ENCODE measurements at regions not wholly inside any gene's neighbourhood (a gene's known extent, or its start where the extent isn't known, plus 50 kb on each side); places are given as distances from the start of the nearest gene placed in this dataset.

DNA sequence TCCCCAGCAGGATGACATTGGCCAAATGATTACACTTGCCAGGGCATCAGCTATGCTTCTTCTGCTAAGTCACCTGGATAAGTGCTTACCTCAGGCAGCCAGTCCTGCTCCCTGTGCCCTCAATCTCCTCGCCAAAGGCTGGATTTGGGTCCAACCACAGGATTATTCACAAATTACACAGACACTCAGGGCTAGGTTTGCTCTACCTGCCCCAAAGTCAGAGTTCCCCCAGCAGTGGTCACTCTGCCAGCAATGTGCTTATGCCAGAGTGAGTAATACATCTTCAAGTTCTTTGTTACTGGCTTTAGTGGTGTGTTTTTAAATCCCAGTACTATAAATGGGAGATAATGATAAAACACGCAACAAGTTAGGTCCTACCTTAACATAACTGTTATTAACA, 189.7 kb upstream of the SEMA3D start:
- H3K4me3 ChIP-seq (ENCODE audit: control insufficient read depth in 2 of 3, extremely low read depth in 1 of 3, insufficient read depth in 2 of 3, low read depth in 1 of 3, low read length in 3 of 3) = no peak overlapping the region
- H4K20me1 ChIP-seq (ENCODE audit: control insufficient read depth, extremely low read depth, insufficient read depth, low read length) = no peaks in the 10 kb centered on the region
- H3K9me3 ChIP-seq (ENCODE audit: control insufficient read depth, low read depth, low read length) = no peaks in the 10 kb centered on the region
- no peak overlapping the region for H2AFZ ChIP-seq (ENCODE audit: control insufficient read depth, low read length)
- H3K4me2 ChIP-seq (ENCODE audit: control insufficient read depth, extremely low read depth, insufficient read depth, low read depth, low read length) = no peak overlapping the region
- no peaks in the 10 kb centered on the region for H3K27me3 ChIP-seq (ENCODE audit: control insufficient read depth, extremely low read depth, insufficient read depth, low read length)
- TF ChIP-seq, protein P1, sequence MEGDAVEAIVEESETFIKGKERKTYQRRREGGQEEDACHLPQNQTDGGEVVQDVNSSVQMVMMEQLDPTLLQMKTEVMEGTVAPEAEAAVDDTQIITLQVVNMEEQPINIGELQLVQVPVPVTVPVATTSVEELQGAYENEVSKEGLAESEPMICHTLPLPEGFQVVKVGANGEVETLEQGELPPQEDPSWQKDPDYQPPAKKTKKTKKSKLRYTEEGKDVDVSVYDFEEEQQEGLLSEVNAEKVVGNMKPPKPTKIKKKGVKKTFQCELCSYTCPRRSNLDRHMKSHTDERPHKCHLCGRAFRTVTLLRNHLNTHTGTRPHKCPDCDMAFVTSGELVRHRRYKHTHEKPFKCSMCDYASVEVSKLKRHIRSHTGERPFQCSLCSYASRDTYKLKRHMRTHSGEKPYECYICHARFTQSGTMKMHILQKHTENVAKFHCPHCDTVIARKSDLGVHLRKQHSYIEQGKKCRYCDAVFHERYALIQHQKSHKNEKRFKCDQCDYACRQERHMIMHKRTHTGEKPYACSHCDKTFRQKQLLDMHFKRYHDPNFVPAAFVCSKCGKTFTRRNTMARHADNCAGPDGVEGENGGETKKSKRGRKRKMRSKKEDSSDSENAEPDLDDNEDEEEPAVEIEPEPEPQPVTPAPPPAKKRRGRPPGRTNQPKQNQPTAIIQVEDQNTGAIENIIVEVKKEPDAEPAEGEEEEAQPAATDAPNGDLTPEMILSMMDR (optimal IDR thresholded peaks at IDR 0.05 in 1 of 3, IDR thresholded peaks at IDR 0.05 in 1 of 3, conservative IDR thresholded peaks at IDR 0.05 in 1 of 3; ENCODE audit: extremely low read depth in 1 of 3, insufficient read depth in 2 of 3, low read length in 3 of 3) = no peak
- no peak for TF ChIP-seq EZH2 (IDR thresholded peaks at IDR 0.05; ENCODE audit: low read length)
- dilution Hi-C loops (cut with MboI; ENCODE audit: extremely low pct_ligation_motif_present, low sequenced_read_pairs) = no loop called here
- H3K27ac ChIP-seq (ENCODE audit: control insufficient read depth, insufficient read depth, low read length) = no peak overlapping the region
- no peak overlapping the region for H3K9ac ChIP-seq (ENCODE audit: control insufficient read depth, extremely low read depth, insufficient read depth, low read length)
- FAIRE-seq (no peak), DNase-seq (ENCODE audit: low read depth, low spot score) (no peak)
- H3K36me3 ChIP-seq (ENCODE audit: control insufficient read depth in 2 of 2, extremely low read depth in 1 of 2, insufficient read depth in 2 of 2, low read length in 2 of 2) = no peaks in the 10 kb centered on the region
- H3K4me1 ChIP-seq (ENCODE audit: control insufficient read depth, extremely low read depth, insufficient read depth, low read length) = no peaks in the 10 kb centered on the region
- no peaks in the 10 kb centered on the region for H3K79me2 ChIP-seq (ENCODE audit: control insufficient read depth, insufficient read depth, low read length)
- H3K9me1 ChIP-seq (ENCODE audit: control insufficient read depth, extremely low read depth, insufficient read depth, low read length) = no peaks in the 10 kb centered on the region

DNA sequence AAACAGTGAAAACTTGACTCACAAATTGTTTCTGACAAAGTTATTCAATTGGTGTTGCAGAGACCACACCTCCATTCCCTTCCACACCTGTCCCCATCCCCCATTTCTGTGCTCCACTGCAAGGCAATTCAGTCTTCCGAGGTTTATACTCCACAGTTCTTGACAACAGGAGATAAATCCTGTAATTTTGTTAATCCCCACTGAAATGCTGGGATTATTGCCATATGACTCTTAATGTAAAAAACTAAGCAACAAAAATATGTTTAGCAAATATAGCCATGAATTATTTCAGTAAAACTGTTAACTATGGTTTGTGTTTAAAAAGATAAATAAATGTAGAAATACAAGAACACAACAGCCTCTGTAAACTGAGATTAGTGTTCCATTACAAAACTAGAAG, 170.1 kb upstream of the SEMA3D start:
- Histone ChIP-seq H4K20me1 (ENCODE audit: control insufficient read depth, extremely low read depth, insufficient read depth, low read length) (no peaks in the 10 kb centered on the region), H3K4me1 (ENCODE audit: control insufficient read depth, extremely low read depth, insufficient read depth, low read length) (no peaks in the 10 kb centered on the region), H3K4me2 (ENCODE audit: control insufficient read depth, extremely low read depth, insufficient read depth, low read depth, low read length) (no peak overlapping the region), H3K9me1 (ENCODE audit: control insufficient read depth, extremely low read depth, insufficient read depth, low read length) (no peaks in the 10 kb centered on the region), H3K36me3 (ENCODE audit: control insufficient read depth in 2 of 2, extremely low read depth in 1 of 2, insufficient read depth in 2 of 2, low read length in 2 of 2) (no peaks in the 10 kb centered on the region), H3K9ac (ENCODE audit: control insufficient read depth, extremely low read depth, insufficient read depth, low read length) (no peak overlapping the region), H3K9me3 (ENCODE audit: control insufficient read depth, low read depth, low read length) (no peaks in the 10 kb centered on the region), H2AFZ (ENCODE audit: control insufficient read depth, low read length) (no peak overlapping the region), H3K27me3 (ENCODE audit: control insufficient read depth, extremely low read depth, insufficient read depth, low read length) (no peaks in the 10 kb centered on the region), H3K27ac (ENCODE audit: control insufficient read depth, insufficient read depth, low read length) (no peak overlapping the region), H3K79me2 (ENCODE audit: control insufficient read depth, insufficient read depth, low read length) (no peaks in the 10 kb centered on the region), H3K4me3 (ENCODE audit: control insufficient read depth in 2 of 3, extremely low read depth in 1 of 3, insufficient read depth in 2 of 3, low read depth in 1 of 3, low read length in 3 of 3) (no peak overlapping the region)
- FAIRE-seq = no peak
- no peak for DNase-seq (ENCODE audit: low read depth, low spot score)
- TF ChIP-seq, protein P1 (optimal IDR thresholded peaks at IDR 0.05 in 1 of 3, IDR thresholded peaks at IDR 0.05 in 1 of 3, conservative IDR thresholded peaks at IDR 0.05 in 1 of 3; ENCODE audit: extremely low read depth in 1 of 3, insufficient read depth in 2 of 3, low read length in 3 of 3) = no peak
- TF ChIP-seq EZH2 (IDR thresholded peaks at IDR 0.05; ENCODE audit: low read length) = no peak
- dilution Hi-C loops (cut with MboI; ENCODE audit: extremely low pct_ligation_motif_present, low sequenced_read_pairs) = no loop called here

Data from keratinocyte (primary cell).